ENCODE measurements at regions not wholly inside any gene's neighbourhood (a gene's known extent, or its start where the extent isn't known, plus 50 kb on each side); places are given as distances from the start of the nearest gene placed in this dataset.

- TF ChIP-seq POLR2A (IDR thresholded peaks at IDR 0.05; ENCODE audit: low read depth, low read length) (no peak), CTCF (conservative IDR thresholded peaks at IDR 0.05; ENCODE audit: low read depth, low read length) (no peak)
Observed at GRCh38 chr14:98309591-98309990, 962.4 kb downstream of the BCL11B start.

Measured in IMR-90 (cell line).